MM.1S (cell line): ENCODE measurements at regions not wholly inside any gene's neighbourhood (a gene's known extent, or its start where the extent isn't known, plus 50 kb on each side); places are given as distances from the start of the nearest gene placed in this dataset.

Experiments
- DNase-seq: peaks from one replicate; pipeline ENCODE4 v3.0.0-alpha.2; 2015
- H2AFZ ChIP-seq: fragments of 300-600 bp; sonication (generic); 2 replicates; pipeline ENCODE4 v1.6.0; 2016; ENCODE audit warnings: antibody characterized with exemption, low read length
- H3F3A ChIP-seq: fragments of 300-600 bp; sonication (generic); 2 replicates; pipeline ENCODE4 v1.6.1; 2016; ENCODE audit warnings: mild to moderate bottlenecking, antibody characterized with exemption, low read length, moderate library complexity, mixed read lengths; ENCODE audit not compliant: insufficient read depth
- H3K27ac ChIP-seq: fragments of 300-600 bp; sonication (generic); 2 replicates; pipeline ENCODE4 v1.5.1; 2016; ENCODE audit warnings: mild to moderate bottlenecking, low read length
- H3K27me3 ChIP-seq: fragments of 300-600 bp; sonication (generic); replicated peaks from 2 replicates; pipeline ENCODE4 v1.6.0; 2016; ENCODE audit warnings: low read length; ENCODE audit not compliant: insufficient read depth
- H3K36me3 ChIP-seq: fragments of 300-600 bp; sonication (generic); replicated peaks from 2 replicates; pipeline ENCODE4 v1.6.1; 2016; ENCODE audit warnings: mild to moderate bottlenecking, low read length, mixed read lengths; ENCODE audit not compliant: insufficient read depth
- H3K4me1 ChIP-seq: fragments of 300-600 bp; sonication (generic); 2 replicates; pipeline ENCODE4 v1.6.1; 2016; ENCODE audit warnings: low read length, mixed read lengths
- H3K4me2 ChIP-seq: fragments of 300-600 bp; sonication (generic); 2 replicates; pipeline ENCODE4 v1.6.0; 2016; ENCODE audit warnings: low read depth, low read length
- H3K4me3 ChIP-seq: fragments of 300-600 bp; sonication (generic); 2 replicates; pipeline ENCODE4 v1.5.1; 2016; ENCODE audit warnings: low read length, mixed read lengths
- H3K79me2 ChIP-seq: fragments of 300-600 bp; sonication (generic); 2 replicates; pipeline ENCODE4 v1.6.1; 2016; ENCODE audit warnings: mixed run types, low read length, mixed read lengths
- H3K9ac ChIP-seq: fragments of 300-600 bp; sonication (generic); 2 replicates; pipeline ENCODE4 v1.6.1; 2016; ENCODE audit warnings: low read length, mixed read lengths
- H3K9me2 ChIP-seq: fragments of 300-600 bp; sonication (generic); replicated peaks from 2 replicates; pipeline ENCODE4 v1.6.1; 2016; ENCODE audit warnings: mild to moderate bottlenecking, low read length, mixed read lengths; ENCODE audit not compliant: insufficient read depth
- H3K9me3 ChIP-seq: fragments of 300-600 bp; sonication (generic); replicated peaks from 2 replicates; pipeline ENCODE4 v1.6.1; 2016; ENCODE audit warnings: mild to moderate bottlenecking, low read length, mixed read lengths; ENCODE audit not compliant: insufficient read depth
- H4K20me1 ChIP-seq: fragments of 300-600 bp; sonication (generic); 2 replicates; pipeline ENCODE4 v1.6.1; 2016; ENCODE audit warnings: mild to moderate bottlenecking, low read length, moderate library complexity, mixed read lengths; ENCODE audit not compliant: insufficient read depth
- CTCF ChIP-seq: fragments of 300-600 bp; sonication (generic); IDR thresholded peaks from 2 replicates; pipeline ENCODE4 v1.5.1; 2016; ENCODE audit warnings: antibody characterized with exemption, low read length, mixed read lengths
- EZH2 ChIP-seq: fragments of 300-600 bp; sonication (generic); optimal IDR thresholded peaks from 2 replicates; pipeline ENCODE3; 2017; ENCODE audit warnings: low read depth, mild to moderate bottlenecking, antibody characterized with exemption, low read length, mixed read lengths
- EZH2phosphoT487 ChIP-seq: fragments of 300-600 bp; sonication (generic); IDR thresholded peaks from 2 replicates; pipeline ENCODE4 v1.6.1; 2018; ENCODE audit warnings: antibody characterized with exemption, low read length

- no peaks in the 10 kb centered on the region for H3K4me1 ChIP-seq
- H3K9ac ChIP-seq, result no peak overlapping the region
- TF ChIP-seq CTCF (no peak), EZH2 (no peak), EZH2phosphoT487 (no peak)
- DNase-seq, result no peak
- no peak overlapping the region for H3K27ac ChIP-seq
- H3K4me3 ChIP-seq, result no peak overlapping the region
- H3K36me3 ChIP-seq, result no peaks in the 10 kb centered on the region
- H2AFZ ChIP-seq, result no peak overlapping the region
- H3K79me2 ChIP-seq, result no peaks in the 10 kb centered on the region
- H3F3A ChIP-seq, result no peaks in the 10 kb centered on the region
- no peak overlapping the region for H3K4me2 ChIP-seq
- no peaks in the 10 kb centered on the region for H3K9me2 ChIP-seq
- H4K20me1 ChIP-seq, result no peaks in the 10 kb centered on the region
- no peaks in the 10 kb centered on the region for H3K27me3 ChIP-seq
- no peaks in the 10 kb centered on the region for H3K9me3 ChIP-seq
Observed at GRCh38 chr7:145092766-145093165, 256.9 kb upstream of the TPK1 start.

GRCh38 chr7:145088111-145088745 is 252.4 kb upstream of the TPK1 start:
- no peak overlapping the region for H3K4me3 ChIP-seq
- H3K27ac ChIP-seq, result no peak overlapping the region
- no peaks in the 10 kb centered on the region for H3K9me2 ChIP-seq
- H2AFZ ChIP-seq, result no peak overlapping the region
- H3K4me2 ChIP-seq, result no peak overlapping the region
- H3K9ac ChIP-seq, result no peak overlapping the region
- no peaks in the 10 kb centered on the region for H4K20me1 ChIP-seq
- H3K79me2 ChIP-seq, result no peaks in the 10 kb centered on the region
- H3K27me3 ChIP-seq, result no peaks in the 10 kb centered on the region
- H3K36me3 ChIP-seq, result no peaks in the 10 kb centered on the region
- no peak for TF ChIP-seq CTCF
- TF ChIP-seq EZH2, result no peak
- no peak for TF ChIP-seq EZH2phosphoT487
- no peak for DNase-seq
- H3F3A ChIP-seq, result no peaks in the 10 kb centered on the region
- H3K4me1 ChIP-seq, result peaks cover 3% of the 10 kb centered on the region
- no peaks in the 10 kb centered on the region for H3K9me3 ChIP-seq

- Histone ChIP-seq H3K36me3 (no peaks in the 10 kb centered on the region), H3K27ac (peak overlapping the region; percentile 46; the same call in 1 of the 2 replicates), H3K9me2 (no peaks in the 10 kb centered on the region), H3K27me3 (no peaks in the 10 kb centered on the region), H3K9ac (peak overlapping the region; percentile 9; the same call in 1 of the 2 replicates), H4K20me1 (no peaks in the 10 kb centered on the region), H2AFZ (peak overlapping the region; percentile 74), H3K4me3 (peak overlapping the region; percentile 23), H3K79me2 (no peaks in the 10 kb centered on the region), H3K4me2 (peak overlapping the region; percentile 71), H3K4me1 (peaks cover 18% of the 10 kb centered on the region), H3F3A (peaks cover 6% of the 10 kb centered on the region), H3K9me3 (no peaks in the 10 kb centered on the region)
- DNase-seq, result peak; percentile 88
- peak; percentile 36 for TF ChIP-seq CTCF
- no peak for TF ChIP-seq EZH2
Observed at GRCh38 chr7:145082366-145083161, 246.7 kb upstream of the TPK1 start.
